Omental fat pad (tissue), 3 donors: ENCODE measurements at regions not wholly inside any gene's neighbourhood (a gene's known extent, or its start where the extent isn't known, plus 50 kb on each side); places are given as distances from the start of the nearest gene placed in this dataset.

ENCODE experiments used
- ATAC-seq: fragments of 150-250 bp; one replicate; pipeline ENCODE4 v1.9.1; 2016; ENCODE audit warnings: mild to moderate bottlenecking, moderate library complexity; ENCODE audit not compliant: low FRiP score
- DNase-seq: peaks from one replicate; pipeline ENCODE4 v3.0.0-alpha.2; 2019; ENCODE audit warnings: low spot score
- CTCF ChIP-seq, 3 donors: fragments of 450-650 bp; IDR thresholded peaks; one replicate each; pipeline ENCODE4 v1.5.1; 2016 to 2017; ENCODE audit warnings: antibody characterized with exemption in 3 of 3, mild to moderate bottlenecking in 3 of 3, moderate library complexity in 2 of 3

- no peak for ATAC-seq
- no peak for TF ChIP-seq CTCF (IDR thresholded peaks at IDR 0.05)
- DNase-seq: no peak
Observed at GRCh38 chr17:77568540-77568939, 390.0 kb upstream of the TNRC6C start.

GRCh38 chr17:77569846-77570564 is 388.5 kb upstream of the TNRC6C start:
- ATAC-seq: no peak
- DNase-seq: no peak
- TF ChIP-seq CTCF (IDR thresholded peaks at IDR 0.05): no peak

- TF ChIP-seq CTCF (IDR thresholded peaks at IDR 0.05): no peak
- no peak for ATAC-seq
- DNase-seq: no peak
Observed at GRCh38 chr17:77570565-77570898, 388.0 kb upstream of the TNRC6C start.

GRCh38 chr17:77571155-77571981 is 387.1 kb upstream of the TNRC6C start:
- DNase-seq (no peak), ATAC-seq (no peak)
- TF ChIP-seq CTCF (IDR thresholded peaks at IDR 0.05): no peak

- no peak for DNase-seq
- TF ChIP-seq CTCF (IDR thresholded peaks at IDR 0.05): no peak
- ATAC-seq: no peak
Observed at GRCh38 chr17:77572065-77572601, 386.4 kb upstream of the TNRC6C start.

GRCh38 chr17:77572851-77573250 is 385.7 kb upstream of the TNRC6C start:
- no peak for TF ChIP-seq CTCF (IDR thresholded peaks at IDR 0.05)
- no peak for ATAC-seq
- no peak for DNase-seq
